ENCODE measurements at regions not wholly inside any gene's neighbourhood (a gene's known extent, or its start where the extent isn't known, plus 50 kb on each side); places are given as distances from the start of the nearest gene placed in this dataset.
"Not testable (repeated sequence)": the region's sequence is repeated elsewhere in the genome, so short reads cannot be mapped to it uniquely, and the experiment has no call there.

GRCh38 chr6:115058414-115059211 is 715.8 kb upstream of the HS3ST5 start:
- Histone ChIP-seq H3K27ac (ENCODE audit: insufficient read depth, low read depth, low read length) (no peak overlapping the region), H3K27me3 (ENCODE audit: control insufficient read depth in 2 of 2, insufficient read depth in 2 of 2, low read length in 2 of 2) (no peaks in the 10 kb centered on the region), H3K9ac (replicated peaks; ENCODE audit: extremely low read depth, insufficient read depth, low read length) (no peak overlapping the region), H3K4me3 (replicated peaks in 1 of 3; ENCODE audit: insufficient read depth in 1 of 3, low read depth in 1 of 3, low read length in 3 of 3) (no peak overlapping the region), H4K20me1 (replicated peaks; ENCODE audit: control insufficient read depth, extremely low read depth, insufficient read depth, low read length) (no peaks in the 10 kb centered on the region), H3K4me2 (ENCODE audit: insufficient read depth, low read length) (no peak overlapping the region), H3K9me3 (replicated peaks; ENCODE audit: control insufficient read depth, insufficient read depth, low read length) (no peaks in the 10 kb centered on the region), H2AFZ (ENCODE audit: low read depth, low read length) (no peak overlapping the region), H3K79me2 (ENCODE audit: control insufficient read depth, insufficient read depth, low read length) (no peaks in the 10 kb centered on the region), H3K36me3 (ENCODE audit: control insufficient read depth in 2 of 2, extremely low read depth in 1 of 2, insufficient read depth in 2 of 2, low read length in 2 of 2) (no peaks in the 10 kb centered on the region), H3K9me1 (replicated peaks; ENCODE audit: control insufficient read depth, extremely low read depth, insufficient read depth, low read length) (no peaks in the 10 kb centered on the region), H3K4me1 (ENCODE audit: control insufficient read depth, extremely low read depth, insufficient read depth, low read length) (no peaks in the 10 kb centered on the region)
- FAIRE-seq: no peak
- TF ChIP-seq EZH2 (IDR thresholded peaks at IDR 0.05; ENCODE audit: borderline replicate concordance, low read depth, low read length, severe bottlenecking) (no peak), POLR2AphosphoS5 (IDR thresholded peaks at IDR 0.05; ENCODE audit: insufficient read depth, low read depth, low read length) (no peak), POLR2A (IDR thresholded peaks at IDR 0.05; ENCODE audit: low read depth, low read length) (no peak), FOS (IDR thresholded peaks at IDR 0.05; ENCODE audit: borderline replicate concordance, insufficient read depth, low read length) (no peak), GATA2 (IDR thresholded peaks at IDR 0.05; ENCODE audit: insufficient read depth, insufficient read length, low read depth, low read length) (no peak), JUN (IDR thresholded peaks at IDR 0.05; ENCODE audit: borderline replicate concordance, insufficient read depth, insufficient read length, low read depth) (no peak), MYC (IDR thresholded peaks at IDR 0.05; ENCODE audit: low read depth, low read length) (no peak), MAX (IDR thresholded peaks at IDR 0.05; ENCODE audit: insufficient read depth, insufficient read length) (no peak)
- dilution Hi-C loops (cut with MboI; ENCODE audit: extremely low pct_ligation_motif_present, low sequenced_read_pairs) (no loop called here), intact Hi-C loops (cut with micrococcal nuclease) (no loop called here)
- POLR2A ChIA-PET: no interaction called here
- no peak for DNase-seq (ENCODE audit: low read depth, low spot score)
- no TSS peak for BruUV-seq (replicated peaks)
- CTCF ChIA-PET: no interaction called here

- H3K79me2 ChIP-seq (ENCODE audit: control insufficient read depth, insufficient read depth, low read length): no peaks in the 10 kb centered on the region
- CTCF ChIA-PET: no interaction called here
- TF ChIP-seq EZH2 (IDR thresholded peaks at IDR 0.05; ENCODE audit: borderline replicate concordance, low read depth, low read length, severe bottlenecking) (no peak), POLR2A (IDR thresholded peaks at IDR 0.05; ENCODE audit: low read depth, low read length) (no peak), MYC (IDR thresholded peaks at IDR 0.05; ENCODE audit: low read depth, low read length) (no peak), MAX (IDR thresholded peaks at IDR 0.05; ENCODE audit: insufficient read depth, insufficient read length) (no peak), FOS (IDR thresholded peaks at IDR 0.05; ENCODE audit: borderline replicate concordance, insufficient read depth, low read length) (no peak), JUN (IDR thresholded peaks at IDR 0.05; ENCODE audit: borderline replicate concordance, insufficient read depth, insufficient read length, low read depth) (no peak)
- no peak overlapping the region for H2AFZ ChIP-seq (ENCODE audit: low read depth, low read length)
- H3K4me3 ChIP-seq (replicated peaks in 1 of 3; ENCODE audit: insufficient read depth in 1 of 3, low read depth in 1 of 3, low read length in 3 of 3): no peak overlapping the region
- H4K20me1 ChIP-seq (replicated peaks; ENCODE audit: control insufficient read depth, extremely low read depth, insufficient read depth, low read length): no peaks in the 10 kb centered on the region
- H3K27ac ChIP-seq (ENCODE audit: insufficient read depth, low read depth, low read length): no peak overlapping the region
- no TSS peak for BruUV-seq (replicated peaks)
- no peaks in the 10 kb centered on the region for H3K27me3 ChIP-seq (ENCODE audit: control insufficient read depth in 2 of 2, insufficient read depth in 2 of 2, low read length in 2 of 2)
- H3K9me1 ChIP-seq (replicated peaks; ENCODE audit: control insufficient read depth, extremely low read depth, insufficient read depth, low read length): no peaks in the 10 kb centered on the region
- POLR2A ChIA-PET: no interaction called here
- no peak overlapping the region for H3K9ac ChIP-seq (replicated peaks; ENCODE audit: extremely low read depth, insufficient read depth, low read length)
- no peak overlapping the region for H3K4me2 ChIP-seq (ENCODE audit: insufficient read depth, low read length)
- no peaks in the 10 kb centered on the region for H3K4me1 ChIP-seq (ENCODE audit: control insufficient read depth, extremely low read depth, insufficient read depth, low read length)
- DNase-seq (ENCODE audit: low read depth, low spot score) (no peak), FAIRE-seq (no peak)
- intact Hi-C loops (cut with micrococcal nuclease) (no loop called here), dilution Hi-C loops (cut with MboI; ENCODE audit: extremely low pct_ligation_motif_present, low sequenced_read_pairs) (no loop called here)
- H3K36me3 ChIP-seq (ENCODE audit: control insufficient read depth in 2 of 2, extremely low read depth in 1 of 2, insufficient read depth in 2 of 2, low read length in 2 of 2): no peaks in the 10 kb centered on the region
- H3K9me3 ChIP-seq (replicated peaks; ENCODE audit: control insufficient read depth, insufficient read depth, low read length): no peaks in the 10 kb centered on the region
These were observed 712.8 kb upstream of the HS3ST5 start for GRCh38 chr6:115055579-115055978.

GRCh38 chr6:115054242-115054641 is 711.4 kb upstream of the HS3ST5 start:
- H3K4me3 ChIP-seq (replicated peaks in 1 of 3; ENCODE audit: insufficient read depth in 1 of 3, low read depth in 1 of 3, low read length in 3 of 3); H3K9me3 ChIP-seq (replicated peaks; ENCODE audit: control insufficient read depth, insufficient read depth, low read length); H3K36me3 ChIP-seq (ENCODE audit: control insufficient read depth in 2 of 2, extremely low read depth in 1 of 2, insufficient read depth in 2 of 2, low read length in 2 of 2); H3K79me2 ChIP-seq (ENCODE audit: control insufficient read depth, insufficient read depth, low read length); H4K20me1 ChIP-seq (replicated peaks; ENCODE audit: control insufficient read depth, extremely low read depth, insufficient read depth, low read length); H3K9me1 ChIP-seq (replicated peaks; ENCODE audit: control insufficient read depth, extremely low read depth, insufficient read depth, low read length); H3K27ac ChIP-seq (ENCODE audit: insufficient read depth, low read depth, low read length); CTCF ChIA-PET; BruUV-seq (replicated peaks); H2AFZ ChIP-seq (ENCODE audit: low read depth, low read length); dilution Hi-C loops (cut with MboI; ENCODE audit: extremely low pct_ligation_motif_present, low sequenced_read_pairs); H3K4me2 ChIP-seq (ENCODE audit: insufficient read depth, low read length); DNase-seq (ENCODE audit: low read depth, low spot score); H3K4me1 ChIP-seq (ENCODE audit: control insufficient read depth, extremely low read depth, insufficient read depth, low read length); H3K9ac ChIP-seq (replicated peaks; ENCODE audit: extremely low read depth, insufficient read depth, low read length); POLR2A ChIA-PET; H3K27me3 ChIP-seq (ENCODE audit: control insufficient read depth in 2 of 2, insufficient read depth in 2 of 2, low read length in 2 of 2); FAIRE-seq; intact Hi-C loops (cut with micrococcal nuclease): not testable (repeated sequence)
